ENCODE measurements at regions not wholly inside any gene's neighbourhood (a gene's known extent, or its start where the extent isn't known, plus 50 kb on each side); places are given as distances from the start of the nearest gene placed in this dataset.

- DNase-seq: no peak
These were observed 283.3 kb upstream of the IRX1 start for GRCh38 chr5:3312299-3312698.

DNA sequence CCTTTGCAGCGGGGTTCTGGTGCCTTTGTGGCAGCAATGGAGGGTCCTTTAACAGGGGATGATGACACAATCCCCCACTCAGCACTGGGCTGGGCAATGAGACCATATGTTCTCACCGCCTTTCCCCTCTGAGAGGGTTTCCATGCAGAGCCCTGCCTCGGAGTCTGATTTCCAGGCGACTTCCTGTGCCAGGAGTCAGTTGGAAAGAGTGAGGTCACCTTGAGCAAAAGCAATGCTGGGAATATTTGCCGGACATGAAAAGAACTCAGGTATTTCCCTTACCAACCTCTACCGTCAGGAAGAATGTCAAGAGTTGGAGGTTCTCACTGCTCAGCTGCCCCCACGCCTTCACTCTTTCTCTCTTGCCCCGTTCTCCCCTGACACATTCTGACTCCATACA is 284.2 kb upstream of the IRX1 start:
- DNase-seq: no peak

- peak; percentile 51 for DNase-seq
These were observed 284.9 kb upstream of the IRX1 start for GRCh38 chr5:3310541-3311261.

DNA sequence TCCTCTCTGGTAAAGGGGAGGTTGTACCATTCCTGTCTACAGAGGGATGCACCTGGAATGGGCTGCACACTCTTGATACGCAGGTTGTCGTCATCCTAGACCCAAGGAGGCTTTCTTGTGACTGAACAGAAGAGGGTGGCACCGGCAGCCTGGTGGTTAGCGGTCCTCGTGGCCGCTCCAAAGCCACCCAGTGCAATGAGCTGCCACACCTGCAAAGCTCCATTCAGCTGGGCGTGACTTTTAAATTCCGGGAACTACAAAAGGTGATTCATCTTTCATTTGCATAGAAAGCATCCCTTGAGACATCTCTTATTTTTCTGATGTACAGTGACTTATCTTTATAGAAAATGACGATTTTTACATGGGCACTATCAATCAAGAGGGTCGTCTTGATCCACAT is 286.1 kb upstream of the IRX1 start:
- no peak for DNase-seq

GRCh38 chr5:3307982-3308621 is 287.5 kb upstream of the IRX1 start:
- DNase-seq: no peak

- DNase-seq: no peak
These were observed 290.2 kb upstream of the IRX1 start for GRCh38 chr5:3305432-3305831.

DNA sequence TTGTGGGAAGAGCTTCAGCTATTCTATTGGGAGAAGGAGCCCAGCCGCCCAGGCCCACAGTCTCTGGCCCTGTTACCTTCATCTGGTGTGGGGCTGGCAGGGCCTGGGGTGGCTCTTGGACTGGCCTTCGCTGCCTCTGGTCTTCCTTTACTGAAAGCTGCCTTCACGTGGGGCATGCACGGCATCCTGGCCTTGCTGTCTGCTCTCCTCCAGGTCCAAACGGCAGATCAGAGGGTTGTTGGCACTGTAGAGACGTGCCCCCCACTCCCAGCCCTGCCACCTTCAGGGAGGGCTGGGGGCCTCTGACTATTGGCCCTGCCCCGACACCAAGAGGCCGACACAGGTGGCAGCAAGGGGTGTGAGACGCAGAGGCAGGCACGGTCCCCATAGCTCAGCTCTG is 291.3 kb upstream of the IRX1 start:
- no peak for DNase-seq

- DNase-seq: peak; percentile 44
These were observed 291.9 kb upstream of the IRX1 start for GRCh38 chr5:3303777-3304176.

GRCh38 chr5:3302228-3302627 is 293.4 kb upstream of the IRX1 start:
- DNase-seq: no peak

DNA sequence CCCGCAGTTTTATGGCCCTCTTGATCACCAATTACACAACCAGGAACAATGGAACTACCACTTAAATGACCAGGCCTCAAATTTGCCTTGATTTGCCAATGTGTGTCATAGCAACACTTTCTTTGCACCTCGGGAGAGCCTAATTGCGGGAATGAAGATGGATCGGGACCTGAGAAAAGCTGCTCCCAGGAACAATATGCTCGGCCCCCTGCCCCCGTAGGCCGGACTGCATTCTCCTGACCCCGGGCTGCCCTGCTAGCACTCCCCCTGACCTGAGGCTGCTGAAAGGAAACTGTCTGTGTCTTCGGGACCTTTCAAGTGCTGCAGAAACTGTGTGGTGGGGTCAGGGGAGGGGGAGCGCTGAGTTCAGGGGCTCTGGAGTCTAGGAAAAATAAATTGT is 294.3 kb upstream of the IRX1 start:
- no peak for DNase-seq

- DNase-seq: no peak
These were observed 294.9 kb upstream of the IRX1 start for GRCh38 chr5:3300726-3301125.

- no peak for DNase-seq
These were observed 296.2 kb upstream of the IRX1 start for GRCh38 chr5:3299441-3299840.

DNA sequence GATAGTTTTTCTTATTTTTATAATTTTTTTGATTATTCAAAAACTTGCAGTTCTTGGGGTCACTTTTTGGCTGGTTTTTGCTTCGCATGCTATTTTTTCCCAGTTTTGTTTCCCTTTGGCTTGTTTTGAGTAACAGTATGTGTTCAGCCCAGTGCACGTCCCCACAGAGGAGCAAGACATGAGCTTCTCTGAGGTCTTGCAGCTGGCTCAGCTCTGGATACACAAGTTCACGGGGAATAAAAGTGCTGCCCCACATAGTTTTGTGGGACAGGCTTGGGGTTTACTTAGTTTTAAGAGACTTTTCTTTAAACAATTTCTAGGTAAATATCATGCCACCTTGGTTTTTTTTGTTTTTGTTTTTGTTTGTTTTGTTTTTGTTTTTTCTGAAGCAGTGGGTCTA is 297.8 kb upstream of the IRX1 start:
- no peak for DNase-seq

DNA sequence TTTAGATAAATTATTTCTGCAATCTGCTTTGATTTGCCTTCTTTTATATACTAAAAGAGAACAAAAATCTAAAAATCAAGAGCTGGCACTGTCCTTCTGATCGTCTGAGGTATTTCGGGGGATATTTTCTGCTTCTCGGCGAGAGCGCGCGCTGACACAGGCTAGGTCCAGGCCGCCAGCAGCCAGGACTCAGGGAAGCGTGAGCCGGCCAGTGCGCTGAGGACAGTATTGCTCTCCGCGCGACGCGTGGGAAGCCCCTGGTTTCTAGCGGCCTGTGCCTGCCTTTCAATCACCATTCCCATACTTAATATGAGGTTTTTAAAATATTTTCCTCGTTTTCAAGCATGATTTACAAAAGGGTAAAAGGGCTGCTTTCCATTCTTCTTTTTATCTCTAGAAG is 307.3 kb upstream of the IRX1 start:
- no peak for DNase-seq

GRCh38 chr5:3287516-3287915 is 308.1 kb upstream of the IRX1 start:
- no peak for DNase-seq

- DNase-seq: no peak
These were observed 310.0 kb upstream of the IRX1 start for GRCh38 chr5:3285621-3286020.

DNA sequence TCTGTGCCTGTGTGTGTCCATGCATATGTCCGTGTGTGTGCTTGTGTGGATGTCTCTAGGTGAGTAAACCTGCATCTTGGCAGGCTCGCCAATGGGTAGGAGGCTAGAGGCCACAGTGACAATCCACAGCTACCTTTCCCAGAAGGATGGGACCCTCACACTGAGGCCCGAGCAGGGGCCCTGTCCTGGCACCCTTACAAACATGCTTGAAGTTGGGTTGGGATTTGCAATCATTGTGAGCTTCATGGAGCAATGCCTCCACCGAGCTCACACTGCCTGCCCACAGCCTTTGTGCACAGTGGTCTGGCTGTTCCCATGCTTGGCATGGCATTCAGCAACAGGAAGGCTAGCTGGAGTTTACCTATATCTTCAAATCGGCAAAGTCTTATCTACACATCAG is 311.1 kb upstream of the IRX1 start:
- no peak for DNase-seq

DNA sequence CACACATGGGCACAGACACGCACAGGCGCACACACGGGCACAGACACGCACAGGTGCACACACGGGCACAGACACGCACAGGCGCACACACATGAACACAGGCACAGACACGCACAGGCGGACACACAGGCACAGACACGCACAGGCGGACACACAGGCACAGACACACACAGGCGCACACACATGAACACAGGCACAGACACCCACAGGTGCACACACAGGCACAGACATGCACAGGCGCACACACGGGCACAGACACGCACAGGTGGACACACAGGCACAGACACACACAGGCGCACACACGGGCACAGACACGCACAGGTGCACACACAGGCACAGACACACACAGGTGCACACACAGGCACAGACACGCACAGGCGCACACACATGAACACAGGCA is 312.8 kb upstream of the IRX1 start:
- no peak for DNase-seq

- DNase-seq: no peak
These were observed 314.3 kb upstream of the IRX1 start for GRCh38 chr5:3281366-3281765.

DNA sequence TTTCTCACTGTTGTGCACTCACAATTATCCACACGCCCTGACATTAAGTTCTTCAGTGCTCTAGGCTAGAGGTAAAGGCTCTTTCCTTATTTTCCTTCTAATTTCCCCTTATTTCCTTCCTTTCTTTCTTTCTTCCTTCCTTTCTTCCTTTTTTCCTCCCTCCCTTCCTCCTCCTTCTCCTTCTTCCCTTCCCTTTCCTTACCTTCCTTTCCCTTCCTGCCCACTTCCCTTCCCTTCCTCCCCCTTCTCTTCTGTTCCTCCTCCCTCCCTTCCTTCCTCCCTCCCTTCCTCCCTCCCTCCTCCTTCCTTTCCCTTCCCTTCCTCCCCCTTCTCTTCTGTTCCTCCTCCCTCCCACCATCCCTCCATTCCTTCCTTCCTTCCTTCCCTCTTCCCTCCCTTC is 317.0 kb upstream of the IRX1 start:
- DNase-seq: no peak

DNA sequence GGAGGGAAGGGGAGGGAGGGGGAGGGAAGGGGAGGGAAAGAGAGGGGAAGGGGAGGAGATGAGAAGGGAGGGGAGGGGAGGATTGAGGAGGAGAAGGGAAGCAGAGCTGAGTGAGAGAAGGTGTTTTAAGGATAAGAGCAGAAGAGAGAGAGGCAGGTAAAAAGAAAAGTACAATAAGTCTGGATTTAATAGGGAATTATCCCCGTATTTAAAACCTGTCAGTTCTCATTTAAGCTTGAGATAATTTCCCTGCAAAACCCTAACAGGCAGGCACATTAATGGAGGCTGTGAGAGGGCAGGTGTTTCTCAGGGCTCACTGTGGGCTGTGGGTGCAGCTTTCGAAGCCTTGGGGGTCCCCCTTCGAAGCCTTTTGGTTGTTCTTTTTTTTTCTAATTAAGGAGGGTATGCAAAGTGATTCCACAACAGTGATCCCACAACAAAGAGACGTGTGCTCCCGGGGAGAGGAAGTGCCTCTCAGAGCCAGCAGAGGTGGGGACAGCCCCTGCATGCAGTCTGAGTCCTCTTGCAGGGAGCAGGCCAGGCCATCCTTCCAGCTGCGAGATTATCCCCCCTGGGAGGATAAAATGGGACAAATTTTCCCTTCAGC is 317.9 kb upstream of the IRX1 start:
- no peak for DNase-seq

GRCh38 chr5:3276896-3277295 is 318.7 kb upstream of the IRX1 start:
- DNase-seq: no peak

DNA sequence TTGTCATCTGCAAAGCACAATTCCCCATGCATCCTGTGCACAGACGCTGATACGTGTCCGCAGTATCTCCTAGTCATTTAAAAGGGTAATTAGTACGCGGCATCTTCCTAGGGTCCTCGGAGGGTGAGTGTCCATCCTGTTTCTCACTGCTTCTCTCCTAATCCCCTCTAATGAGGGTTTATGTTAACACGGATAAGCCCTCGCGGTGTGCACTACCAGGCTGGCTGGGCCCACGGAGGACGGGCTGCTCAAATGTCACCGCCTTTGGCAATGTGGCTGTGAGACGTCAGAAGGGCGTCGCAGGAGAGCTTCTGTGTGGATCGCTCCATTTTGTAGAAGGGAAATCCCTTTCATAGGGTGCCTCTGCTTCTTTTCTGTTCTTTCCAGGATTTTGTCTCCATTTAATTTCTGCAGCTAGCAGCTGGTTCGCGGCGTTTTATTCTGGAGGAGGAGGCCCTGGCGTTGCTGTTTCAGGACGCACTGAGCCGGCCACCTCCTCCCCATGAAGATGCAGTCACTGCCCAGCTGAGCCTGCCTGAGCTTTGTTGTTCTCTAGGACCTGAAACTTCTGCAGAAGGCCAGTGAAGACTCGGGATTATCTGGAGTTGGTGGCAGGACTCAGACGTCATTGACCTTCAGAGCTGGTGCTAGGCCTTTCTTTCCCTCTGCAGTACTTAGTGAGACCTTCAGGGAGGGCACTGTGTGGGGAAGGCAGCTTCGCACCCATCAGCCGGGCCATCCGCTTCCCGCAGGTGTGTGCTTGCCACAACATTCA is 326.1 kb upstream of the IRX1 start:
- DNase-seq: no peak

All from femur (tissue), 1 donor.